ENCODE measurements at regions not wholly inside any gene's neighbourhood (a gene's known extent, or its start where the extent isn't known, plus 50 kb on each side); places are given as distances from the start of the nearest gene placed in this dataset.

DNA sequence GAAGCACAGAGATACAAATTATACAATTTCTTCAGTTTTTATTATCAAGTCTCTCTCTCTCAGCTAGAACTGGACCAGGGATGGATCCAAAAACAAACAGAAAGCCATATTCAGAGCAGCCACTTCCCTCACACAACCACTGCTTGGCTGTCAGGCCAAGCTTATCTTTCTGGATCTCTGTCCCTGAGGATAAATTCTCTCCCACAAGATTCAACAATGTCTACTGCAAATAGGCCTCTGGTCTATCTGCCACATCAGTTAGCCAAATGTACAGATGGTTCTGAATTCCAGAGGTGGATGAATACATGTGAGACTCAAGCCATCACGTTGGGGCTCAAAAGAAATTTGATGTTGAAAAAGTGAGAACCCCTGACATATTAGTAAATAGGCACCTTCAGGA lies 350.9 kb downstream of the LTN1 start:
- DNase-seq: no peak

DNA sequence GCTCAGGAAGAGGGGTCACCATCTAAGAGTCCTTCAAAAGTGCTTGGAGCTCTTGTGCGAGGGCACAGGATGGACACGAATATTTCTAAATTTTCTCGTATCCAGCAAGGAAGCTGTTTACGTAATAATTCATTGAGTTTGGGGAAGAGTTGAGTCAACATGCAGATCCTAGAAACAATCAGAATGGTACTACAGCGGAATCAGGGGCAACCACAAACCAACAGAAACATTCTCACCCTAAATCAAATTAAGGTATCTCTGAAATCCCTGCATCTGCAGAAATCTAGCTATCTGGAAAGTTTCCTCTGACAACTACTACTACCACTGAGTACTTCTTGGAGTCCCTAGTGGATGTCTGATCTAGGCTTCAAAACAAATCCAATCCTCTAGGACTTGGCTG lies 352.4 kb downstream of the LTN1 start:
- no peak for DNase-seq

DNA sequence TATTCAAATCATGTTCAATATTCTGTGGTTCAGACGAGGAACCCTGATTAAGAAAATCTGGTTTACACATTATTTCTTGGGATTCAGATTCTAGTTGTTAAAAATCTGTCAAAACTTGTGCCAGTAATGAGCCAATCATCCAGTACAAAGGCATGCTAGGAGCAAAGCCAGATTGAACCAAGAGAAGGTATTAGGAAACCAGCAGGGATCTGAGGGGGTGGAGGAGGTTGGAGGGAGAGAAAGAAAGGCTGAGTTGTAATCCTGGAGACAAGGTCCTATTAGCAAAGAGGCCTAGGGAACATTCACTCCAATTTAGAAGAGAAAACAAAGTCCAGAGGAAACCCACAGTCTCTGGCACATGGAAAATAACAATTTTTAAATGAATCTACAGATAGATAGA lies 352.9 kb downstream of the LTN1 start:
- DNase-seq: no peak

GRCh38 chr21:28636752-28637691 lies 355.7 kb downstream of the LTN1 start:
- DNase-seq: no peak

DNA sequence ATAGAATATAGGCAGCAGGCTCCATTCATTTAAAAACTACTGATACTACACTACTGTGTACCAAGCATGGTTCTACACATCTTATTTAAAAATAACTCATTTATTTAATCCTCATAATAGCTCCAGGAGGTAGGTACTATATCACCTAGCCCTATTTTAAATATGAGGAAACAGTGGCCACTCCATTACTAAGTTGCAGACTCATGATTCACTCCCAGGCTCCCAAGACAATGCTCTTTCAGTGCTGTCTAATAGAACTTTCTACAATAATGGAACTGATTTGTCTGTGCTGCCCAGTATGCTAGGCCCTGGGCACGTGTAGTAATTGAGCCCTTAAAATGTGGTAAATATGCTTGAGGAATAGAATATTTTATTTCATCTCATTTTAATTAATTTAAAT lies 357.1 kb downstream of the LTN1 start:
- no peak for DNase-seq

GRCh38 chr21:28633839-28634555 lies 358.7 kb downstream of the LTN1 start:
- DNase-seq: no peak

DNA sequence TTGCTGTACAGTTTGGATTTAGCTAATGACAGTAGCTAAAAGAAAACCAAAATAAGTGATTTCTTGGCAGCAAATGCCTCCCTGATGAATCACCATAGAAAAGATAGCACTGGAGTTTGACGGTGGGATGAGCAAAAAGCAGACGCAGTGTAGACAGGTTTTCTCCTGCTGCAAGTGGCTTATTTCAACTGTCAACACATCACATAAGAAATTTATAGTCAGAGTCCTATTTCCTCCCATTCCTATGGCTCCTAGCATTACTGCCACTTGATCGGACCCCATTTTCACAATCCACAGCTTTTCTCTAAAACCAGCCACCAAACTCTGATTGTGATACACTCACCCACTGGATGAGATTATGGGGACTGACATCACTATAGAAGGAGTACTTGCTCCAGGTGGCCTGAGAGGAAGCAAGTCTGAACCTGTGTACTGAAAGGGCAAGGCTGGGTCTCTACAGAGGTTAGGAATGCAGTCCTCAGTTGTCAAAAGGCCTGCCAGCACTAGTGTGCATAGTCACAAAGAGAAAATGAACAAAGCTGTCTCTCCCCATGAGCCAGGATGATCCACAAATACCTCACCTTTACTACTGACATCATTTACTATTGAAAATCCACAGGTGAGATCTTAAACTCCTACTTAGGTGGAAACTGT lies 359.8 kb downstream of the LTN1 start:
- DNase-seq: peak; percentile 39

- no peak for DNase-seq
Observed at GRCh38 chr21:28627691-28628090, 365.0 kb downstream of the LTN1 start.

DNA sequence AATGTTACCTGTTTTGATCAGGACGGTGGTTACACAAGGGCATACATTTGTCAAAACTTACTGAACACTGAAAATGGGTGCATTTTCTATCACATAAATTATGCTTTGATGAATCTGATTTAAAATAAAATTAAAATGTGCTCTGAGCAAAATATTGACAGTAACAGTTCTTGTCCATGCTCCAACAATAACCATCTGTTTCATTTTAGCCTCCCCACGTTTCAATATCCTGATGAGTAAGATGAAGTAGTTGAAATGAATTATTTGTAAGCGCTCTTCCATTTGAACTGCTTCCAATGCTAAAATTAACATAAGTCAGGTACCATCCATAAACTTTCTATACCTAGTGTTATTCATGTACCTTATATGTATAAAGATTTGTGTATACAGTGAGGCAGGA lies 365.4 kb downstream of the LTN1 start:
- no peak for DNase-seq

GRCh38 chr21:28624626-28625025 lies 368.1 kb downstream of the LTN1 start:
- no peak for DNase-seq

DNA sequence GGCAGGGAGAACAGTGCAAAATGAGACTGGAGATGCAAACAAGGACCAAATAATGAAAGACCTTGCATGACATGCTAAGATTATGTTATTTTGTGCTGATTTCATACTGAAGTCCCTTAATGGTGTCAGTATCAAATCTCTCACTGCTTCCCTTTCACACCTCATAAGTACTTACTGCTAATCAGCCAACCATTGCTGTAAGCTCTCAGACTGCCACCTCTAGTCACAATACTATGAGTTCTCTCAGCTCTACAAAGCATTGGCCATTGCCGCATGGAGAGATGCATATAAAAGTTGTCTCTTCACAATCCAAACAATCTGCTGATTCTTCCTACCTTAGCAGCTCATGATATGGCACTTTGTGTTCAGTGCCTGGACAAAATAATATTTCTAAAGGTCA lies 375.4 kb downstream of the LTN1 start:
- DNase-seq: no peak

- DNase-seq: no peak
Observed at GRCh38 chr21:28615276-28615675, 377.4 kb downstream of the LTN1 start.

DNA sequence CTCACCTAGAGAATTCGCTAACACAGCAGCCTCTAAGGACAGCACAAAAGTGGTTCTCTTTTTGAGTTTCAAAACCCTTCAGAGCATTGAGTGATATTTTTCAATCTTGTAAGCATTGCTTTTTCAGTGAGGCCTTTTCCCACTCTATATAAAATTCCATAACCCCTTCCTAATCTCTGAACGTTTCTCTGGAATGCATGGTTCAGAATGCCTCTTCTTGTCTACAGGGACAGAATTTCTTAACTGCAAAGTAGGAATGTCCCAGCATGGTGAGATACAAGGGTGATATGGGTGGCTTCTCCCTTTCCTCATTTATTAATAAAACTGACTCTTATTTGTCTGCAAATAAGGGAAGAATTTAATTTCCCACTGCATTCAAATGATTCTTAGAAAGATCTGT lies 377.9 kb downstream of the LTN1 start:
- DNase-seq: no peak

DNA sequence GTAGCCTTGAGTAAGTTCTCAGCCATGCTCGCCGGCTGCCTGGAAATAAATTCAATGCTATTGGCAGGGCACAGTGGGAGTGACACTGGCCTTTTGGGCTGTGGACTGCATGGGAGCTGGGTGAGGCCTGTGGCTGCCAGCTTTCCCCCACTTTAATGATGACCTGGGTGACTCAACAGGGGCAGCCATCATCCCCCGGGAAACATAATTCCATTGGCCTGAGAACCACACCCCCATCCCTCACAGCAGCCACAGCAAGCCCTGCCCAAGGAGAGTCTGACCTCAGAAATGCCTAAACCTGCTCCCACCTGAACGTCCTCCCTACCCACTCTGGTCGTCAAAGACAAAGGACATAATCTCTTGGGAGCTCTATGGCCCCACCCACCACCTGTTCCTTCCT lies 384.0 kb downstream of the LTN1 start:
- no peak for DNase-seq

- DNase-seq: no peak
Observed at GRCh38 chr21:28607545-28607944, 385.1 kb downstream of the LTN1 start.

DNA sequence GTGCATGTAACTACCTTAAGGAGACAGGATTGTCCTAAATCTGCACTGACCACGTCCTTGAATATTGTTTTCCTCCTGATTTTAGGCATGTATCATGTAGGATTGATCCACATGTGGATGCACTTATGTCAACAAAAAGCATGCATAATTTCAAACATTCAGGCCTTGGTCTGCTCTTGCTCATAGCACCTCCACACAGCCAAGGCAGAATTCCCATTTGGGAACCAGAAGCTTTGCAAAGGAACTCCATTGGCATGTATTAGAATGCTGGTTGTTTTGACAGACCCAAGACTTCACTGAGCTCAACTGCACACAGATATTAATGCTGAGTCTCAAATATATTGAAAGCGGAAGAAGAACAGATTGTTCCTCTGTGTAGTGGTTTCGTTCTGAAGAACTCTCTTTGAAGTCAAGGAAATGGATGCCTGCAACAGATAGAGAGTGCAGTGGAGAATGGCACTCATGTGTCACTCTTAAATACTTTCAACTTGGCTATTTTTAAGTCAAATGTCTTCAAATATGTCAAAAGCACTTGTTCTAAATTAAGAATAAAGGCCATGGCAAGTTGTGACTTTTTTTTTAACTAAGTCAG lies 387.6 kb downstream of the LTN1 start:
- peak; percentile 54 for DNase-seq

DNA sequence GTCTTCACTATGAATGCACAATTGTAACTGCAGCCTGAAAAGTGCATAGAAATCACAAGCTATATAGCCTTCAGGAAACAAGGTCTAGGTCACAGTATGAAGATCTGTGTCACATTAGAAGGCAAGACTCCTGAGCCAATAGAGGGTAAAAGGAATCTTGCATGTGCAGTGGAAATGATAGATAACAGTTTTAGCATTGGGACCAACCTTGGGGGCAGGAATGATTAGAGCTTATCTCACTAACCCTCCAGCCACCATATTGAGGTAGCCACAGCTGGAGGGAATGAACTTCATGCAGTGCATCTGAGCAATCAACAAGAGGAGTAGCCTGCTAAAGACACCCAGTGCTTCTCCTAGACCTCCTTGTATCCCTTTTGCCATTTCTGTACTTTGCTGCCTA lies 390.1 kb downstream of the LTN1 start:
- DNase-seq: no peak

- no peak for DNase-seq
Observed at GRCh38 chr21:28598214-28598613, 394.5 kb downstream of the LTN1 start.

GRCh38 chr21:28592205-28592865 lies 400.3 kb downstream of the LTN1 start:
- DNase-seq: no peak

DNA sequence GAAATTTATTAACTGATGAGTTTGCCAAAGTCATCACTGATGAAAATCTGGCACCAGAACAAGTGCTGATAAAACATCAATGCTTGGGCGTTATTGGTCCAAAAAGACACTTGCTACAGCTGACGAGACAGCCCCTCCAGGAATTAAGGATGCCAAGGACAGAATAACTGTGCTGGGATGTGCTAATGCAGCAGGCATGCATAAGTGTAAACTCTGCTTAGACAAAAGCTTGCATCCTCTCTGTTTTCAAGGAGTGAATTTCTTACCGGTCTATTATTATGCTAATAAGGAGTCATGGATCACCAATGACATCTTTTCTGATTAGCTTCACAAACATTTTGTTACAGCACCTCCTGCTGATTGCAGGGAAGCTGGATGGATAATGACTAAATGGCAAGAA lies 402.0 kb downstream of the LTN1 start:
- no peak for DNase-seq

DNA sequence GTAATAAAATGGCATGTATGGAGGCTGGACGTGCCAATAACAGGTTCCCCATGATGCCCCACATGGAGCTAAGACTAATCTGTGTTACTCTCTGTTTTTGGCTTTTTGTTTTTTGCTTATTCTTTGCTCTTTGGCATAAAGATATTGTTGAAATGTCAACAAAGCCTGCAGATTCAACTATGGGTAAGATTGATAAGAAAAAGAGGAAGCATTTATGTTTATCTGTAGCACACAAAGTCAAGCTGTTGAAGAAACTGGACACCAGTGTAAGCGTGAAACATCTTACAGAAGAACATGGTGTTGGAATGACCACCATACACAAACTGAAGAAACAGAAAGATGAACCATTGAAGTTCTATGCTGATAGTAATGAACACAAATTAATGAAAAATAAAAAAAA lies 402.7 kb downstream of the LTN1 start:
- no peak for DNase-seq

- no peak for DNase-seq
Observed at GRCh38 chr21:28588997-28589396, 403.7 kb downstream of the LTN1 start.
